WI38 (cell line): ENCODE measurements at regions not wholly inside any gene's neighbourhood (a gene's known extent, or its start where the extent isn't known, plus 50 kb on each side); places are given as distances from the start of the nearest gene placed in this dataset.

ENCODE experiments used
- H3K4me3 ChIP-seq: 2 replicates; pipeline ENCODE4 v1.5.1; 2011; ENCODE audit warnings: low read depth, mild to moderate bottlenecking, control low read depth, low read length
- CTCF ChIP-seq: IDR thresholded peaks from 2 replicates; pipeline ENCODE4 v1.5.1; 2012; ENCODE audit warnings: low read depth, mild to moderate bottlenecking, control low read depth, low read length

GRCh38 chr4:126081336-126081735 lies 766.6 kb downstream of the FAT4 start:
- H3K4me3 ChIP-seq = no peak overlapping the region
- no peak for TF ChIP-seq CTCF

GRCh38 chr4:126086041-126086440 lies 771.3 kb downstream of the FAT4 start:
- TF ChIP-seq CTCF = no peak

GRCh38 chr4:126087101-126087500 lies 772.3 kb downstream of the FAT4 start:
- H3K4me3 ChIP-seq = no peak overlapping the region
- TF ChIP-seq CTCF = no peak

More at GRCh38 chr4:126086041-126086440, 771.3 kb downstream of the FAT4 start:
- H3K4me3 ChIP-seq = no peak overlapping the region

- TF ChIP-seq CTCF = no peak
- no peak overlapping the region for H3K4me3 ChIP-seq
Observed at GRCh38 chr4:126097155-126097799, 782.5 kb downstream of the FAT4 start.

- no peak overlapping the region for H3K4me3 ChIP-seq
- TF ChIP-seq CTCF = no peak
Observed at GRCh38 chr4:126106658-126107057, 791.9 kb downstream of the FAT4 start.

GRCh38 chr4:126109836-126110235 lies 795.1 kb downstream of the FAT4 start:
- TF ChIP-seq CTCF = no peak
- no peak overlapping the region for H3K4me3 ChIP-seq

GRCh38 chr4:126113058-126113457 lies 798.3 kb downstream of the FAT4 start:
- H3K4me3 ChIP-seq = no peak overlapping the region
- no peak for TF ChIP-seq CTCF
